ENCODE measurements at regions not wholly inside any gene's neighbourhood (a gene's known extent, or its start where the extent isn't known, plus 50 kb on each side); places are given as distances from the start of the nearest gene placed in this dataset.

DNA sequence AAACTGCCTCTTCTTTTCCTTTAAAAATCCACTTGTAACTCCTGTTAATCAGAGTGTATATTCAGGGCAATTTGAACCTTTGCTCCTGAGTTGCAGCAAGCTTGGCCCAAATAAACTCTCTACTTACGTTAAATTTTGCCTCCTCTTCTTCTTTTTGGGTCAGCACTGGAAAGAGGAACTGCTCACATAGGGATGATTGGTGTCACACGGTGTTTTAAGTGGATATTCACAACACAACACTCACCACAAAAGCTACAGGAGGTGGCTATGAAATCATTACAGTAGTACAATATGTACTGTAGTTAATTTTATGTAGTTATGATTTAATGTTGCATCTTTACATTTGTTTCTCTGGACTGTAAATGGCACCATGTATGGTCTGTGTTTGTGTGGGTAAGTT is 96.8 kb upstream of the DOCK9 start:
- ChIA-PET CTCF (interaction anchor here (0.7 kb wide), 1 partner anchor 112 kb away, joined by 3 read pairs; no protein-coding TSS in a partner anchor), POLR2A (no interaction called here)
- no peak for DNase-seq (ENCODE audit: low read depth, low spot score)
- Histone ChIP-seq H3K4me3 (ENCODE audit: low read depth, low read length) (no peak overlapping the region), H3K27ac (ENCODE audit: low read depth, low read length) (no peak overlapping the region), H3K27me3 (ENCODE audit: control insufficient read depth, insufficient read depth, low read length) (no peaks in the 10 kb centered on the region), H3K9me3 (ENCODE audit: control insufficient read depth, insufficient read depth, low read length) (peaks cover 7% of the 10 kb centered on the region)
- no peak for TF ChIP-seq CTCF (IDR thresholded peaks at IDR 0.05; ENCODE audit: low read depth, low read length)

GRCh38 chr13:99075268-99076191 is 97.7 kb upstream of the DOCK9 start:
- ChIA-PET POLR2A (no interaction called here), CTCF (interaction anchor here (0.7 kb wide), 1 partner anchor 112 kb away, joined by 3 read pairs; no protein-coding TSS in a partner anchor)

DNA sequence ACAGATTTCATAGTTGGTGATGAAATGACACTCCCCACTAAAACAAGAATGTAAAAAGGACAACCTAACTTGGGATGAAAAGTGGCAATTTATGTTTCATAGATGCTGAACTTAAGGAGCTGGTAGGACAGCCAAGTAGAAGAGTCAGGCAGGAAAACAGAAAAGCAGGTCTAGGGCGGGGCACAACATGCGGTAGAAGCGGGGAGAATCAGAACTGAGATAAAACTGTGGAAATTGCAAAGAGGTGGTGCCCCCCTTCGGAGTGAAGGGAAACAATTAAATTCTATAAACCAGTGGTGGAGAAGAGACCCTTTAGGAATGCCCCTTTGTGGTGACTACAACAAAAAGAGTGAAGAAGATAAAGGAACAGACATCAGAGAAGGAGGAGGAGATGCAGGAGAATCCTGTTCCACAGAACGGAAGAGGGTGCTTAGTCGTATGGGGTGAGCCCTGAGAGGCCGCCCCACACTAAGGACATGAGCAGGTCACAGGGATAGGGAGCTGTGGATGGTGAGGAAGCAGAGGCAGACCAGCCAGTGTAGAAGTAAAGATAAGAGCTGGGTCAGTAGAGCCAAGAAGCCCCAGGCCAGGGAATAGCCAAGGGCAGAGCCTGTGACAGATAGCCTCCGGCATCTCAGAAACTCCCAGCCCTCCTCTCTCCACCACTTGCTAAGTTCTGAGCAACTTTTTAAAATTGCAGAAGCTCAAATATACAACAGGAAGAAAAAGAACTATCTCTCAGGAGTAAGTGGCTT is 100.3 kb upstream of the DOCK9 start:
- ChIA-PET POLR2A (no interaction called here), CTCF (no interaction called here)
- no peak overlapping the region for H3K4me3 ChIP-seq (ENCODE audit: low read depth, low read length)

More at GRCh38 chr13:99075268-99076191, 97.7 kb upstream of the DOCK9 start:
- Histone ChIP-seq H3K27me3 (ENCODE audit: control insufficient read depth, insufficient read depth, low read length) (no peaks in the 10 kb centered on the region), H3K27ac (ENCODE audit: low read depth, low read length) (no peak overlapping the region), H3K9me3 (ENCODE audit: control insufficient read depth, insufficient read depth, low read length) (peaks cover 7% of the 10 kb centered on the region), H3K4me3 (ENCODE audit: low read depth, low read length) (no peak overlapping the region)
- DNase-seq (ENCODE audit: low read depth, low spot score), result no peak
- TF ChIP-seq CTCF (IDR thresholded peaks at IDR 0.05; ENCODE audit: low read depth, low read length), result no peak

DNA sequence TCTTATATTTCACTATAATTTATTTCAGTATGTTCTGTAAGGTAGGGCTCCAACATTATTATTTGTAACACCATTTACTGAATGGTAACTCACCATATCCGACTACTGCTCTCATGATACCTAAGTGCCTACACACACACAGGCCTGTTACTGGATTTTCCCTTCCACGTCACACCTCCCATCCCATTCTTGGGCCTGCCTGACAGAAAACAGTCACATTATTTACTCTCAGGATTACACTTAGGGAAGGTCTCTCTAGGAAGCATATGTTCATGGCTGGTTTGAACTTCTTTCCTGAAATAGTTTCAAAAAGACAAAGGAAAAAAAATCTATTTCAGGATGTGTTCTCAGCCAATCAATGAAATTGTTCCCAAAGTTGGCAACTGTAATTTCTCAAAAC is 102.3 kb upstream of the DOCK9 start:
- Histone ChIP-seq H3K27me3 (ENCODE audit: control insufficient read depth, insufficient read depth, low read length) (no peaks in the 10 kb centered on the region), H3K9me3 (ENCODE audit: control insufficient read depth, insufficient read depth, low read length) (no peaks in the 10 kb centered on the region), H3K27ac (ENCODE audit: low read depth, low read length) (no peak overlapping the region), H3K4me3 (ENCODE audit: low read depth, low read length) (no peak overlapping the region)
- CTCF ChIA-PET, result no interaction called here
- POLR2A ChIA-PET, result no interaction called here
- TF ChIP-seq CTCF (IDR thresholded peaks at IDR 0.05; ENCODE audit: low read depth, low read length), result no peak
- no peak for DNase-seq (ENCODE audit: low read depth, low spot score)

More for the DNA sequence above, 100.3 kb upstream of the DOCK9 start:
- TF ChIP-seq CTCF (IDR thresholded peaks at IDR 0.05; ENCODE audit: low read depth, low read length), result no peak
- no peak for DNase-seq (ENCODE audit: low read depth, low spot score)
- peaks cover 3% of the 10 kb centered on the region for H3K9me3 ChIP-seq (ENCODE audit: control insufficient read depth, insufficient read depth, low read length)
- H3K27me3 ChIP-seq (ENCODE audit: control insufficient read depth, insufficient read depth, low read length), result no peaks in the 10 kb centered on the region
- no peak overlapping the region for H3K27ac ChIP-seq (ENCODE audit: low read depth, low read length)

All from AG04450 (cell line).